ENCODE measurements at regions not wholly inside any gene's neighbourhood (a gene's known extent, or its start where the extent isn't known, plus 50 kb on each side); places are given as distances from the start of the nearest gene placed in this dataset.
"Not testable (repeated sequence)": the region's sequence is repeated elsewhere in the genome, so short reads cannot be mapped to it uniquely, and the experiment has no call there.

DNA sequence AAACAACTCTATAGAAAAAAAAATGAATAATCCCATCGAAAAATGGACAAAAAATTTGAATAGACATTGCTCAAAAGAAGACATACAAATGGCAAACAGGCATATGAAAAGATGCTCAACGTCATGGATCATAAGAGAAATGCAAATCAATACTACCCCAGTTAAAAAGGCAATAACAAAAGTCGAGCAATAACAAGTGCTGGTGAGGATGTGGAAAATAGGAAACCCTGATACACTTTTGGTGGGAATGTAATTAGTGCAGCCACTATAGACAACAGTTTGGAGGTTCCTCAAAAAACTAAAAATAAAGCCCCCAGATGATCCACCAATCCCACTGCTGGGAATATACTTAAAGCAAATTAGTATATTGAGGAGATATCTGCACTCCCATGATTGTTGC lies 701.5 kb downstream of the NUP35 start:
- no peak for DNase-seq

DNA sequence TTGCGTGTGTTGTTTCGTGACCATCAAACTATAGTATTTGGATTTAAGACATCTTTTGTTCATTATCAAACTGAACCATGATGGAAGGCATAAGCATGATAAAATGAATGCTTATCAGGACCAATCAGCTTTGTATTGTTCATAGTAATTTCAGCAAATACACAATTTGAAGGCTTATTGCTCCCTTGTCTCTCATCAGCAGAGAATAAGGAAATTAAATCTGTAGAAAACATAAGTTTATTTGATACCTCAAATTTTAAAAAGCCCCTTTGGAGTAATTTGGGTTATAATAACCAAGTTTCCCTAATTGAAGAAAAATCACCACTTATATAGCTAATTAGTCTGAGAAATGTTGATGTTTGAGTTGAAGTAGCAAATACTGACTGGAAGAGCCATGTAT lies 705.7 kb downstream of the NUP35 start:
- no peak for DNase-seq

- no peak for DNase-seq
Observed at GRCh38 chr2:183837157-183837556, 712.9 kb downstream of the NUP35 start.

DNA sequence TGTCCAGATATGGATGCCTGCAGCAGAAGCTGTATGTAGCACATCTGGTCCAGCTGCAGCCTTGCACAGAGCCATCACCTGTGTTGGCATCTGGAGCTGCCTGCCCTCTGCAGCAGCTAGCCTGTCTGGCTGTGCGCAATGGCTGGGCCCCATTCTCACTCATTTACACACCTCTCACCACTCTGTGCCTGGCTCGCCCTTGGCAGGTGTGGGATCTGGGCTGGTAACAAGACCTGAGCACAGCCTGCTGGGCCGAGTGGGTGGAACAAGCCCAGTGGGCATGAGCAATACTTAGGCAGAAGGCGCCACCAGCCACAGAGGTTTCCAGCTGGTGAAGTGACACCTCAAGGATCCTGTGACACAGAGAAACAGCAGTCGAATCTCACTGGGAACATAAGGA lies 714.1 kb downstream of the NUP35 start:
- no peak for DNase-seq

- DNase-seq, result no peak
Observed at GRCh38 chr2:183840061-183840584, 715.9 kb downstream of the NUP35 start.

DNA sequence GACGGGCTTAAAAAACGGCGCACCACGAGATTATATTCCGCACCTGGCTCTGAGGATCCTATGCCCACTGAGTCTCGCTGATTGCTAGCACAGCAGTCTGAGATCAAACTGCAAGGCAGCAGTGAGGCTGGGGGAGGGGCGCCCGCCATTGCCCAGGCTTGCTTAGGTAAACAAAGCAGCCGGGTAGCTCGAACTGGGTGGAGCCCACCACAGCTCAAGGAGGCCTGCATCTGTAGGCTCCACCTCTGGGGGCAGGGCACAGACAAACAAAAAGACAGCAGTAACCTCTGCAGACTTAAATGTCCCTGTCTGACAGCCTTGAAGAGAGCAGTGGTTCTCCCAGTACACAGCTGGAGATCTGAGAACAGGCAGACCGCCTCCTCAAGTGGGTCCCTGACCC lies 725.6 kb downstream of the NUP35 start:
- DNase-seq, result not testable (repeated sequence)

DNA sequence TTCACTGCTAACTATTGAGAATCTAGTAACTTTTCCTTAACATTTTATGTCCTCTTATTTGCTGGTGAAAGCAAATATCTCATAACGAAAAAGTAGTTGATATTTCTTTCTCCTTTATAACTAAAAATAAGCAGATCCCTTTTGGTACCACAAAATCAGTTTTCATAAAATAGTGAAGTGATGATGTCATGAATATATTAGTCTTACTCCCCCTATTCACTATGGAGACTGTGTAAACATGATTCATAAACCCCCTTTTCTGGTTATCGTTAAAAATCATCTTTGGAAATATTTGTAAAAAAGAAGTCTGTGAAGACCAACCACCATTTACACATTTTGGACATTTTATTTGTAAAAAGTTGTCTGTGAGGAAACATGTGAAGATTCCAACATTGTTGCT lies 734.9 kb downstream of the NUP35 start:
- DNase-seq, result no peak

DNA sequence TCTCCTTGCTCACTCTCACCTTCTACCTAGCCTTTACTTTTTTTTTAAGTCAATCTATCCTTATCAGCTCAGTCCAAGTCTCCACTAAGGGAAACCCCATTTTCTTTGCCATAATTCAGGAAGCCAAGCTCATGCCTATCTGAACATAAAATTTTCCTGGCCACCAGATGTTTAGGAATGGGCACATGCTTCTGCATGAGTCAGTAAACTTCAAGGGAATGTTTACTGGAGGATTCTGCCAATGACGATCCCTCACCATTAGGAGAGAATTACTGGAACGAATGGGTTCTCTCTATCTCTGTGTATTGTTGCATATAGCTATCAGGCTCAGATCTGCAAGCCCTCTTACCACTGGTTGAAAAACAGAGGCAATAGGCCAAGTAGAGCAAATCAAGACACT lies 731.7 kb upstream of the ZNF804A start:
- DNase-seq, result no peak

DNA sequence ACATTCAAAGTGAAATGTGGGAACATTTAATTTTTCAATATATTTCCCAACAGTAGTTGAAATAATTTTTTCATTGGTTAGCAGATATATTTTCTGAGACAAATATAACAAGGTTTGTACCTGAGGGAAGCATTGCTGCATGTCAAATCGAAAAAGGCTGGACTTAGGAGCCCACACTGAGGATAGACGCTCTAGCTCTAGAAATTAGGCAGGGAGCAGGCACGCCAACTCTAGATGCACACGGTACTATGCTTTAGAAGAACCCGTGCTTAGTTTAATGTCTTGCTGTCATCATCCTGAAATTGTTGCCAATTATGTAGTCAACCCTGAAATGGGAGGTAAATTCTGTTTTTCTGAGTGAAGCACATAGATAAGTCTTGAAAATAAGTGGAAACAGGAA lies 731.1 kb upstream of the ZNF804A start:
- no peak for DNase-seq

DNA sequence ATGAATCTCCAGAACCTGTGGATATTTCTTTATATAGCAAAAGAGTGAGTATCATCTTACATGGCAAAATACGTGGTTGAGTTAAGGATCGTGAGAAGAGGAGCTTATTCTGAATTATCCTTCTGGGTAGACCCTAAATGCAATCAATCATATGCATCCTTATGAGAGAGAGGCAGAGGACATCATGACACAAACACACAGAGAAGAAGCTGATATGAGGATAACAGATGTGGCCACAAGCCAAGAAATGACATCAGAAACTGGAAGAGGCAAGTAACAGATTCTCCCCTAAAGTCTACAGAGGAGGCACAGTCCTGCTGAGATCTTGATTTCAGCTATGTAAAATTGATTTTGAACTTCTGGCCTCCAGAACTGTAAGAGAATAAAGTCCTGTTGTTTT lies 730.2 kb upstream of the ZNF804A start:
- DNase-seq, result no peak

DNA sequence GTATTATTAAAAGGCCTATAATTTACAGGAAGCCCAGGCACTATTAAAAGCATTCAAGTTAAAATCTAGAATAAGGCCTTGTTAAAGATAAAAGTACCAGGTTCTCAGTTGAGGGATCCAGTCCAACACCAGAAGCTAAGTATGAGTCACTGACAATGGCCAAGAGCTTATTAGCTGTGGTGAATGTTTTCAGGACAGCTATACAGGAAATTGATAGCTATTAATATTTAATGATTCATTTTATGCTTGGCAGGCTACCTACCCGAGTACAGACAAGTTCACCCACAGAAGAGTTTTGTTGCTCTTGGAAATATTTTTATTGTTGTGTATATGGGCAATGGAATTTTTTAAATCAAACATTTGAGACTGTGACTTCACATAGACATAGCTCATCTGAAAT lies 729.6 kb upstream of the ZNF804A start:
- DNase-seq, result no peak

- no peak for DNase-seq
Observed at GRCh38 chr2:183872131-183872530, 726.2 kb upstream of the ZNF804A start.

DNA sequence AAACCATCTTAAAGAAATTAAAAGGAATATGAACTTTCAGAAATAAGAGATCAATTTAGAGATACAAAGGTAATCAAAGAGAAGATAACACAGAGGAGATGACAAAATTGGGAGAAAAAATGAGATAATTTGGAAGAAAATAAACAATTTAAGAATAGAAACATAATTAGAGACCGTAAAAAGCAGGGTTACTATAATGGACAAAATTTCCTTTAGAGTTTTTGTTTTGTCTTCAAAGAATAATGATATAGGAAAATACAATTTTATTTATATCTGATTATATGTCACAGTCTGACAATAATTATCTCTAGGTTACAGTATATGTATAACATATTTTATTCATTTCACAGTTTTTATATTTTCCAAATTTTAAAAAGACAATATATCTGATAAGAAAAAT lies 716.4 kb upstream of the ZNF804A start:
- DNase-seq, result no peak

DNA sequence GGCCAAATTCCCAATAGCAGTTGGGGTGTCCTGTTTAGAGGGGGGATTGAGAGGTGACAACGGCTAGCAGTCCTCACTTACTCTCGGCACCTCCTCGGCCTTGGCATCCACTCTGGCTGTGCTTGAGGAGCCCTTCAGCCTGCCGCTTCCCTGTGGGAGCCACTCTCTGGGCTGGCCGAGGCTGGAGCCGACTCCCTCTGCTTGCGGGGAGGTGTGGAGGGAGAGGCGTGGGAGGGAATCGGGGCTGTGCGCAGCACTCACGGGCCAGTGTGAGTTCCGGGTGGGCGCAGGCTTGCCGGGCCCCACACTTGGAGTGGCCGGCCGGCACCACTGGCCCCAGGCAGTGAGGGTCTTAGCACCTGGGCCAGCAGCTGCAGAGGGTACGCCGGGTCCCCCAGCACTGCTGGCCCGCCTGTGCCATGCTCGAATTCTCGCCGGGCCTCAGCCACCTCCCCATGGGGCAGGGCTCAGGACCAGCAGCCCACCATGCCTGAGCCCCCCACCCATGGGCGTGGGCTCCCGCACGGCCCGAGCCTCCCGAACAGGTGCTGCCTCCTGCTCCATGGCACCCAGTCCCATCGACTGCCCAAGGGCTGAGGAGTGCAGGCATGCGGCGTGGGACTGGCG lies 705.9 kb upstream of the ZNF804A start:
- DNase-seq, result no peak

GRCh38 chr2:183898641-183899040 lies 699.7 kb upstream of the ZNF804A start:
- no peak for DNase-seq

GRCh38 chr2:183901931-183902330 lies 696.4 kb upstream of the ZNF804A start:
- DNase-seq, result no peak

DNA sequence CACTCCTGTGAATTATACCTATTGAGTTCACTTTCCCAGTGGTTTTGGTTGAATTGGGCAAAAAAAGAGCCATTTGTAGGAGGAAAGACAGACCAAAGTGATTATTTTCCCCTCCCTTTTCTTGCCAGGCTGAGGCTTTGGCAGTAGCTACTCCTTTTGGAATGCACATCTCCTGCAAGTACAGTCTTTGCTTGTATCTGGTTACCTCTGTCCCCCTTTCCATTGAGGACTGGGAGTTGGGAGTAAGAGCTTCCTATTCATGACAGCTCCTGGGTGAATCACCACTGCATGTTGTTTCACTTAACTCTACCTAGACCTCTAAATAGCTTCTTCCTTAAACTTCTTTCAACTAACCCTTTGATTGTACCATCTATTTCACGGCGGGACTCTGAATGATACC lies 695.3 kb upstream of the ZNF804A start:
- DNase-seq, result no peak

DNA sequence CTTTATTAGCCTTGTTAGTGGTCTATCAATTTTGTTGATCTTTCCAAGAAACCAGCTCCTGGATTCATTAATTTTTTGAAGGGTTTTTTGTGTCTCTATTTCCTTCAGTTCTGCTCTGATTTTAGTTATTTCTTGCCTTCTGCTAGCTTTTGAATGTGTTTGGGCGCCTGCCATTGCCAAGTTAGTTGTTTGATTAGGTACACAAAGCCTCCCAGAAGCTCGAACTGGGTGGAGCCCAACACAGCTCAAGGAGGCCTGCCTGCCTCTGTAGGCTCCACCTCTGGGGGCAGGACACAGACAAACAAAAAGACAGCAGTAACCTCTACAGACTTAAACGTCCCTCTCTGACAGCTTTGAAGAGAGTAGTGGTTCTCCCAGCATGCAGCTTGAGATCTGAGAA lies 682.3 kb upstream of the ZNF804A start:
- DNase-seq, result not testable (repeated sequence)

- no peak for DNase-seq
Observed at GRCh38 chr2:183919167-183919566, 679.2 kb upstream of the ZNF804A start.

DNA sequence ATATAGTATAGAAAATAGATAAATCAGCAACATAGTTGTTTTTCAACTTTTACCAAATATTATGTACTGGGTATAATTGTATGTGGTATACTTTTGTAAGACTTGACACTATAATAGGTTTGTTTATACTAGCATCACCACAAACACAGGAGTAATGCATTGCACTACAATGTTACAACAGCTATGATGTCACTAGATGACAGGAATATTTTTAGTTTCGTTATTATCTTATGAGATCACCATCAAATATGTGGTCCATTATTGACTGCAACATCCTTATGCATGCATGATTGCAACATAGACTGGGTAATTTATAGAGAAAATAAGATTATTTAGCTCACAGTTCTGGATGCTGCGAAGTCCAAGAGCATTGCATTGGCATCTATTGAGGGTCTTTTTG lies 678.4 kb upstream of the ZNF804A start:
- DNase-seq, result no peak

DNA sequence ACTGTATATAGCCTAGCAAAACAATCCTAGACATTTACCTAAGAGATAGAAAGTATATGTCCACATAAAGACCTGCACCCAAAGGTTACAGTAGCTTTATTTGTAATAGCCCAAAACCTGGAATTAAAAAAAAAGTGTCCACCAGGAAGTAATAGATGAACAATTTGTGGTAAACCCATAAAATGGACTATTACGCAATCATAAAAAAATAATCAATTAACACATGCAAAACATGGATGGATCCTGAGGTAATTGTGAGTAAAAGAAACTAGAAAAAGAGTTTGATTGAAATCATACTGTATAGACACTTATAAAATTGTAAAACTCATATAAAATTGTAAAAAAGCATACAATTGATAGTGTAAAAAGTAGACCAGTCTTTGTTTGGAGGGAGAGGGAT lies 673.0 kb upstream of the ZNF804A start:
- DNase-seq, result no peak

DNA sequence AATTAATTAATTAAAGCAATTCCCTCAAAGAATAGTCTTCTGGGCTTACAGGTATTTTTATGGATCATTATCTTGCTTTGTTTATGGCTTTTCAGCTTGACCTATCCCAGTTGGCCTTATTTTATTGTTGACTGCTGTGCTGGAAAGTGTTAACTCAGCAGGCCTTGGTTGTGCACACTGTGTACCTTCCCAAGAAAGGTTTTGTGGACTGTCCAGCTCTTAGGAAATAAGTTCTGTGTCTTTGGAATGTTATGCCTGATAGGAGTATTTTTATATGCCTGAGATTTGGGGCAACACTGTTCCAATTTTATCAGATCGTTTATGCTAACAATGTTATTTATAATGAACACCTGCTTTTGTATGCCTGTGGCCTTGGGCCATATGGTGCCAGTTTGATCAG lies 671.9 kb upstream of the ZNF804A start:
- DNase-seq, result no peak

DNA sequence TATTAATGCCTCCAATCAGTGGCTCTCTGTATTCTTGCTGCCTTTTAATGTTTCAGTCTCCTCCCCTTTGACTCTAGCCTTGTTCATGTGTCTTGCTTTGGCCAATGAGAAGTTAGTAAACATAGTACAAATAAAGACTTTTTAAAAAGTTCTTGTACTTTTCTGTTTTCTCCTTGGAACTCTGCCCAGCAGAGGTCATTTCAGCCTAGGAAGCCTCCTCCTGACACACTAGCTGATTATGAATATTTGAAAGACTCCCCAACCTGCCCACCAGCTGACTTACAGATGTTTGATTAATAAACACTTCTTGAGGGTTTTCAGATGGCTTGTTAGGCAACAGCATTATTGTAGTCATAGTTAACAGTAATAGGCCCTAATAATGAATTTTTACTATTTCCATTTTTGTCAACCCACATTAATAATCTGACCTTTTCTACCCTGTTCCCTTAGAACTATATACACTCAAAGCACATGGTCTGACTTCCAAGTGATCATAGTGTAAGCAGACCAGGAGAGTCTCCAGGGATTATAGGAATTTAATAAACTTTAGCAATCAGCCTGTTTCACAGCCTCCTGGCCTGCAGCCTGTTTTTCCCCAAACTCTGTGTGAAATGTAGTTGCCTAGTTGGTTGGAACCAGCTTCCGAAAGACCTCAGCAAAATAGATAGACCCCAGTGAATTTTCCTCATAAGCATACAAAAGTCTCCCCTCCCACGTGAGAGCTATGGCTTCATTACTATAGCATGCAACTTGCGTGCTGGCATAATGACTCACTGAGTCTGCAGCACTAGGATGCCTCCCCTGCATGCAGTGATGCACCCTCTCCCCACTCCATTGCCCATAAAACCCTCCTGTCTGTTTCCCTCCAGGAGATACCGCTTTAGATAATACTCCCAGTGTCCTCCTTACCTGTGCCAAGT lies 670.7 kb upstream of the ZNF804A start:
- no peak for DNase-seq

GRCh38 chr2:183935005-183935404 lies 663.3 kb upstream of the ZNF804A start:
- no peak for DNase-seq
